CD4-positive, CD25-positive, alpha-beta regulatory T cell (primary cell): ENCODE measurements at regions not wholly inside any gene's neighbourhood (a gene's known extent, or its start where the extent isn't known, plus 50 kb on each side); places are given as distances from the start of the nearest gene placed in this dataset.

Experiments used
- ATAC-seq, 2 donors: fragments of 150-1000 bp; cut with Tn5 transposase; one replicate each; pipeline ENCODE4 v1.10.0; 2021; ENCODE audit warnings: low read depth in 2 of 2, moderate number of reproducible peaks in 2 of 2, moderate library complexity in 1 of 2
- DNase-seq, 3 donors: peaks; one replicate each; pipeline versions ENCODE4 v3.0.0 to v3.0.0-alpha.2; 2012 to 2022; ENCODE audit warnings: mixed read lengths in 1 of 3
- H3K27ac ChIP-seq: one replicate; pipeline ENCODE4 v1.7.0; 2013; ENCODE audit warnings: mild to moderate bottlenecking, low read length; ENCODE audit not compliant: insufficient read depth, poor library complexity, severe bottlenecking
- H3K27me3 ChIP-seq: one replicate; pipeline ENCODE4 v1.7.0; 2013; ENCODE audit warnings: low read length; ENCODE audit not compliant: control insufficient read depth, insufficient read depth
- H3K36me3 ChIP-seq: one replicate; pipeline ENCODE4 v1.7.0; 2013; ENCODE audit warnings: mild to moderate bottlenecking, low read length, moderate library complexity; ENCODE audit not compliant: control insufficient read depth, insufficient read depth
- H3K4me1 ChIP-seq: 2 replicates; pipeline ENCODE4 v1.7.0; 2013; ENCODE audit warnings: mild to moderate bottlenecking, low read length; ENCODE audit not compliant: insufficient read depth, control insufficient read depth, poor library complexity, severe bottlenecking
- H3K4me3 ChIP-seq: one replicate; pipeline ENCODE4 v1.7.0; 2013; ENCODE audit warnings: low read depth, mild to moderate bottlenecking, low read length, moderate library complexity
- H3K9me3 ChIP-seq, 2 experiments: 1 replicate in 1 of 2; 2 replicates in 1 of 2; pipeline ENCODE4 v1.7.0; 2013; ENCODE audit warnings: low read length in 2 of 2, mild to moderate bottlenecking in 1 of 2, moderate library complexity in 1 of 2; ENCODE audit not compliant: control insufficient read depth in 2 of 2
- H3K27ac Mint-ChIP-seq, 3 donors: one replicate each; pipeline ENCODE4 v1.8.0; 2020 to 2022; ENCODE audit warnings: mild to moderate bottlenecking in 3 of 3, mixed read lengths in 3 of 3, moderate library complexity in 2 of 3
- H3K27me3 Mint-ChIP-seq: one replicate; pipeline ENCODE4 v1.8.0; 2022; ENCODE audit warnings: mild to moderate bottlenecking, mixed read lengths
- H3K36me3 Mint-ChIP-seq: one replicate; pipeline ENCODE4 v1.8.0; 2020; ENCODE audit warnings: mixed read lengths
- H3K4me1 Mint-ChIP-seq, 4 donors: one replicate each; pipeline ENCODE4 v1.8.0; 2020 to 2022; ENCODE audit warnings: mixed read lengths in 4 of 4, mild to moderate bottlenecking in 1 of 4
- H3K4me3 Mint-ChIP-seq, 4 donors: one replicate each; pipeline ENCODE4 v1.8.0; 2020 to 2022; ENCODE audit warnings: mild to moderate bottlenecking in 4 of 4, mixed read lengths in 4 of 4, moderate library complexity in 3 of 4
- H3K9me3 Mint-ChIP-seq, 7 donors: one replicate each; pipeline ENCODE4 v1.8.0; 2020 to 2022; ENCODE audit warnings: mixed read lengths in 7 of 7, mild to moderate bottlenecking in 3 of 7, moderate library complexity in 2 of 7

DNA sequence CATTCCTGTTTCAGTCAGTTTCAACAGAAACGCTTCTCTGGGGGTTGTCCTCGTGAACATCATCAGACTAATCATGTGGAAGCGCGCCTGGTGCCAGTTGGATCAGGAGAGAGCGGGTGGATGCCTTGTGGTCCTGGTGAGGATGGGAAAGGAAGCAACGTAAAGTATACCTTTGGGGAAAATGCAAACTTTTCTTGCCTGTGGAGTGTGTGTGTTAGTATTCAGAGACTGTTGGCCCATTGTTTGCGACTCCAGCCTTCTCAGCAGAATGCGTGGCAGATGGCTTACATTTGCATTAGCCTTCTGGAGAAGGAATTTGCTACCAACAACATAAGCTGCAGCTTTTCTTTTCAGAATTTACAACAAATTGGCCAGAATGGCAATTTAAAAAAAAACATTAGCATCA is 173.9 kb downstream of the RWDD3 start:
- Mint-ChIP-seq H3K36me3 (no peaks in the 10 kb centered on the region), H3K4me3 (no peak overlapping the region), H3K27me3 (peaks cover 6% of the 10 kb centered on the region), H3K4me1 (no peaks in the 10 kb centered on the region), H3K27ac (no peak overlapping the region), H3K9me3 (peaks cover 0 to 8% (median 1%) of the 10 kb centered on the region in 7 donors)
- no peak for ATAC-seq
- Histone ChIP-seq H3K27ac (no peak overlapping the region), H3K36me3 (no peaks in the 10 kb centered on the region), H3K4me1 (no peaks in the 10 kb centered on the region), H3K27me3 (no peaks in the 10 kb centered on the region), H3K4me3 (no peak overlapping the region), H3K9me3 (no peaks in the 10 kb centered on the region)
- no peak for DNase-seq

DNA sequence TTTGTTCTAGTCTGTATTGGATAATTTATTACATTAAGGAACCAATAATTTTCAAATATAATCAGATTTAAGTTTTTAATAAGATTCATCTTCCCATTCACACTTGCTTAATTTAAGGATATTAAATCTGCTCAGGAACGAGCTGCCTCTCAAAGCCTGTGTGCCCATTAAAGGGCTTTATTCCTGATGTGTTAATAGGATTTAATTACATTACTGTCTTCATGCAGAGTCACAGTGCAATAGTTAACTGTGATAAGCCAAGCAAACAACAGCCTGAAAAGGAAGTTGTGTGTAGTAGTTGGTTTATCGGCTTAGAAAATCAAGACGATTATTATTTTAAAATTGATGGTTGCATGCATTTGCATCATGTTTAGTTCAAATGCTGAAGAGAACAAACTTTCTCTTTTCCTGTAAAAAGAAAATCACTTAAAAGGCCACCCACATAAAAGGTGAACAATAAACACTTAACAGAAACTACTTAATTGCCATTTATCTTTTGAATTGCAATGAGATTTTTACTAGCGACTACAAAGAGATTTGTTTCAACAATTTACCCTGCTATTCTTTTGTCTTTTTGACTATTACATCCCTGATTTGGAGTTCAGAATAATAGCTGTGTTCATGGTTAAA is 174.6 kb downstream of the RWDD3 start:
- no peak for DNase-seq
- Mint-ChIP-seq H3K27me3 (peaks cover 6% of the 10 kb centered on the region), H3K27ac (no peak overlapping the region), H3K4me1 (no peaks in the 10 kb centered on the region), H3K4me3 (no peak overlapping the region), H3K36me3 (no peaks in the 10 kb centered on the region), H3K9me3 (peaks cover 0 to 5% (median 1%) of the 10 kb centered on the region in 7 donors)
- H3K4me3 ChIP-seq, result no peak overlapping the region
- no peaks in the 10 kb centered on the region for H3K27me3 ChIP-seq
- no peaks in the 10 kb centered on the region for H3K9me3 ChIP-seq
- H3K36me3 ChIP-seq, result no peaks in the 10 kb centered on the region
- H3K4me1 ChIP-seq, result no peaks in the 10 kb centered on the region
- no peak overlapping the region for H3K27ac ChIP-seq
- no peak for ATAC-seq

DNA sequence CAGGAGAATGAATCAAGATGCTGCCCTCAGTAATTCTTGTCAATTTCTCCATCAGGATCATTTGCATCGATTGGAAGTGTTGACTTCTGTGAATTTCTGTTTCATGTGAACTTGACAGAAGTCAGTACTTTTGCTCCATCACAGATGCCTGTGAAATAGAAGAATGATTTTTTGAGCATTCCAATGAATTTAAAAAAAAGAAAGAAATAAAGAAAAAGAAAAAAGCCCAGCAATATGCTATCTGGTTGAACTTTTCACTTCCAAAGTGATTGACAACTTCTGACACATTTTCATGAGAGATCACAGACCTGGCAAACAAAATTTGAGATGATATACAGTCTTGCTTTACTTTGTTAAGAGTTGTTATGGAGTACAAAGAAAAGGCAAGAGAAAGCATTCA is 175.3 kb downstream of the RWDD3 start:
- Mint-ChIP-seq H3K27me3 (peaks cover 6% of the 10 kb centered on the region), H3K27ac (no peak overlapping the region), H3K4me3 (no peak overlapping the region), H3K9me3 (peaks cover 0 to 4% (median 0%) of the 10 kb centered on the region in 7 donors), H3K36me3 (no peaks in the 10 kb centered on the region), H3K4me1 (no peaks in the 10 kb centered on the region)
- no peak overlapping the region for H3K4me3 ChIP-seq
- no peaks in the 10 kb centered on the region for H3K36me3 ChIP-seq
- no peaks in the 10 kb centered on the region for H3K4me1 ChIP-seq
- H3K27ac ChIP-seq, result no peak overlapping the region
- DNase-seq (no peak), ATAC-seq (no peak)
- H3K9me3 ChIP-seq, result no peaks in the 10 kb centered on the region
- H3K27me3 ChIP-seq, result no peaks in the 10 kb centered on the region

DNA sequence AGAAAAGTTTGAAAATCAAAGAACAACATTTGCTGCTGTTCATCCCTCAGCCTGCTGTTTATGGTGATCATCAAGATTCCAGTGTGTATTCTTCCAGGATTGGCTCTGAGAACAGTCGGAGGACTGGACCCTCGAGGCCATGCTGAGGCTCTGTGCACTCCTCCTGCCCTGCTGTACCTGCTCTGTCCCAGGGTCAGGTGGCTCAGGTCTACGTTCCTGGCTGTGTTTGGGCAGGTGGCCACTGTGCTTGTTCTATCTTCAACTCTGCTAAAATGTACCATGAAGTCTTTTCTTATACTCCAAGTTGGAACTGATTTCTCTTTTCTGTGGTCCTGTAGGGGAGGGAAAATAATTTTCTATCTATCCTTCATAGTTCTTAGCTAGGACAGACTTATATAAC is 175.9 kb downstream of the RWDD3 start:
- H3K36me3 Mint-ChIP-seq, result no peaks in the 10 kb centered on the region
- no peaks in the 10 kb centered on the region for H3K4me1 ChIP-seq
- H3K9me3 Mint-ChIP-seq, result peaks cover 0 to 4% (median 3%) of the 10 kb centered on the region in 7 donors
- H3K4me3 ChIP-seq, result no peak overlapping the region
- no peaks in the 10 kb centered on the region for H3K36me3 ChIP-seq
- no peak for DNase-seq
- H3K27me3 ChIP-seq, result no peaks in the 10 kb centered on the region
- no peak for ATAC-seq
- peaks cover 6% of the 10 kb centered on the region for H3K27me3 Mint-ChIP-seq
- H3K27ac Mint-ChIP-seq, result no peak overlapping the region
- no peak overlapping the region for H3K27ac ChIP-seq
- H3K4me3 Mint-ChIP-seq, result no peak overlapping the region
- no peaks in the 10 kb centered on the region for H3K9me3 ChIP-seq
- H3K4me1 Mint-ChIP-seq, result no peaks in the 10 kb centered on the region

DNA sequence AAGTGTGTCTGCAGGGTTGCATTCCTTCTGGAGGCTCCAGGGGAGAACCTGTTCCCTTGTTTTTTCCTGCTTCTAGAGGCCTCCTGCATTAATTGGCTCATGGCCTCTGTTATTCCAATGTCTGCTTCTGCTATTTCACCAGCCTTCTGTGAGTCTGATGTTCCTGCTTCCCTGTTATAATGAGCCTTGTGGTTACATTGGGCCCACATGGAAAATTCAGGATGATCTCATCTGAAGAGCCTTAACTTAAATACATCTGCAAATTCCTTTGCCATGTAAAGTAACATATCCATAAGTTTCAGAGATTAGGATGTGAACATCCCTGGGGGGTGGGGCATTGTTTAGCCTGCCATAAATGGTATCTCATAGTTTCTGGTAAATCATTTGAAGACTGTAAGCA is 181.1 kb downstream of the RWDD3 start:
- Mint-ChIP-seq H3K36me3 (no peaks in the 10 kb centered on the region), H3K9me3 (peaks cover 0 to 3% (median 2%) of the 10 kb centered on the region in 7 donors), H3K4me3 (no peak overlapping the region), H3K27ac (no peak overlapping the region), H3K27me3 (no peaks in the 10 kb centered on the region), H3K4me1 (no peaks in the 10 kb centered on the region)
- no peaks in the 10 kb centered on the region for H3K27me3 ChIP-seq
- no peaks in the 10 kb centered on the region for H3K9me3 ChIP-seq
- no peaks in the 10 kb centered on the region for H3K36me3 ChIP-seq
- H3K4me3 ChIP-seq, result no peak overlapping the region
- DNase-seq, result no peak
- no peaks in the 10 kb centered on the region for H3K4me1 ChIP-seq
- H3K27ac ChIP-seq, result no peak overlapping the region
- no peak for ATAC-seq

DNA sequence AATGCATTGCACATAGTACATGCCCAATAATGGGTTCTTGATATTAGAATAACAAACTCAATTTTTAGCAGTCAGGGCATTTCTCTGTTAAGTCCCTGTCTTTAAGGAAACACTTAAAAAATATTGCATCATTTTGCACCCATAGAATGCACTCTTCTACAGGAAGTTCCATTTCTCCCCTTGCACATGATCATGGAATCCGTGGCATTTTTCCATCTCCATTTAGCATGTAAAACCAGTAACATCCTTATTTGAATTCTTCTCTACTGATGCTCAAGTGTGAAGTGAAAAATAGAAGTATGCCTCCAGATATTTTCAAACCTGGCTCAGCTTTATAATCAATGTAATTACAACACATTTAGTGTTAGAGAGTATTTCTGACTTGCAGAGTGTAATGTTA is 192.8 kb downstream of the RWDD3 start:
- Histone ChIP-seq H3K27ac (no peak overlapping the region), H3K27me3 (no peaks in the 10 kb centered on the region), H3K4me1 (no peaks in the 10 kb centered on the region), H3K9me3 (no peaks in the 10 kb centered on the region), H3K36me3 (no peaks in the 10 kb centered on the region), H3K4me3 (no peak overlapping the region)
- H3K9me3 Mint-ChIP-seq, result peaks cover 0 to 5% (median 3%) of the 10 kb centered on the region in 7 donors
- H3K27ac Mint-ChIP-seq, result no peak overlapping the region
- no peaks in the 10 kb centered on the region for H3K36me3 Mint-ChIP-seq
- DNase-seq, result no peak
- no peaks in the 10 kb centered on the region for H3K27me3 Mint-ChIP-seq
- ATAC-seq, result no peak
- H3K4me1 Mint-ChIP-seq, result no peaks in the 10 kb centered on the region
- H3K4me3 Mint-ChIP-seq, result no peak overlapping the region

DNA sequence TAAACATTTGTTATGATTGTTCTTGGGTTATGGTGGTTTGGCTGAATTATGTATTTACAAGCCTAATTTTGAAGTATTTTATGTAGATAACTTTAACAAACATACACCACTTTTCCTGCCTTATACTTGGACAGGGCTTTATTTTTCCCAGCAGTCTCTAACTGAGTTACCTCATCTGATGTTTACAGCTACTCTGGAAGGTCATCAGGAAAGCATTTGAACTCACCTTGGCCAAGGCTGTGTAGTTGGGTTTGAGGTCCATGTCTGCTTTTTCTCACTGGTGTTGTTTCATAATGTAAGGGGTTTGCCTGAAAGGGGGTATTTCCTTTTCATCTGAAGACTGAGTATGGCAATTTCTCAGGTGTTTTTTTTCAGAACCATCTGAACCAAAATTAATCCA is 193.5 kb downstream of the RWDD3 start:
- H3K36me3 Mint-ChIP-seq, result no peaks in the 10 kb centered on the region
- H3K4me1 Mint-ChIP-seq, result no peaks in the 10 kb centered on the region
- Histone ChIP-seq H3K9me3 (no peaks in the 10 kb centered on the region), H3K27ac (no peak overlapping the region), H3K27me3 (no peaks in the 10 kb centered on the region), H3K36me3 (no peaks in the 10 kb centered on the region), H3K4me3 (no peak overlapping the region), H3K4me1 (no peaks in the 10 kb centered on the region)
- H3K4me3 Mint-ChIP-seq, result no peak overlapping the region
- ATAC-seq (no peak), DNase-seq (no peak)
- H3K27me3 Mint-ChIP-seq, result no peaks in the 10 kb centered on the region
- peaks cover 0 to 8% (median 3%) of the 10 kb centered on the region in 7 donors for H3K9me3 Mint-ChIP-seq
- no peak overlapping the region for H3K27ac Mint-ChIP-seq

DNA sequence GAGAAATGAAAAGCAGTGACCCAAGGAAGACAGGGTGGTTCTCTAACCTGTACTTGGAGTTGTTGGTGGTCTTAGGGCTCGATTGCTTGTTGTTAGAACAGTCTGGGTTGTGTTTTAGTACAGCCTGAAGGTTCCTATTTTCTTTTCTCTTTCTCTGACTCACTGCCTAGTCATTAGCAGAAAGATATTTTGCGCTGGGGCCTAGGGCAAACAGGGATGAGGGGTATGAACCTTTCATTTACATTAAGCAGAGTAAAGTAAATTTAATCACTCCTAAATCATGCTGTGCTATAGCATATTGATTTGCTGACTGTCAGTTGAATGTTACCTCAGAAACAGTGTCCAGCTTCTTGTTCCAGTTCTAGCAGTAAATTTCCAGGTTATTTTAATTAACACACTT is 197.2 kb downstream of the RWDD3 start:
- Mint-ChIP-seq H3K4me3 (no peak overlapping the region), H3K4me1 (no peaks in the 10 kb centered on the region), H3K27ac (no peak overlapping the region), H3K27me3 (no peaks in the 10 kb centered on the region), H3K36me3 (no peaks in the 10 kb centered on the region), H3K9me3 (peaks cover 0 to 9% (median 5%) of the 10 kb centered on the region in 7 donors)
- H3K27ac ChIP-seq, result no peak overlapping the region
- no peaks in the 10 kb centered on the region for H3K4me1 ChIP-seq
- no peaks in the 10 kb centered on the region for H3K9me3 ChIP-seq
- DNase-seq, result no peak
- H3K27me3 ChIP-seq, result no peaks in the 10 kb centered on the region
- no peak overlapping the region for H3K4me3 ChIP-seq
- no peak for ATAC-seq
- no peaks in the 10 kb centered on the region for H3K36me3 ChIP-seq
